ENCODE measurements at regions not wholly inside any gene's neighbourhood (a gene's known extent, or its start where the extent isn't known, plus 50 kb on each side); places are given as distances from the start of the nearest gene placed in this dataset.

GRCh38 chr16:64450177-64450576, 671.7 kb downstream of the CDH11 start:
- DNase-seq, result no peak

GRCh38 chr16:64449506-64449905, 672.4 kb downstream of the CDH11 start:
- DNase-seq, result no peak

- DNase-seq, result no peak
These were observed 676.2 kb downstream of the CDH11 start for GRCh38 chr16:64445649-64446048.

GRCh38 chr16:64445245-64445644, 676.6 kb downstream of the CDH11 start:
- DNase-seq, result no peak

- DNase-seq, result peak; percentile 9 to 19
These were observed 681.4 kb downstream of the CDH11 start for GRCh38 chr16:64440421-64440831.

GRCh38 chr16:64440005-64440404, 681.9 kb downstream of the CDH11 start:
- DNase-seq, result no peak

GRCh38 chr16:64437706-64438324, 684.0 kb downstream of the CDH11 start:
- DNase-seq, result peak; percentile 54 to 55

- DNase-seq, result no peak
These were observed 687.3 kb downstream of the CDH11 start for GRCh38 chr16:64434526-64435069.

GRCh38 chr16:64428463-64429113, 693.3 kb downstream of the CDH11 start:
- DNase-seq, result peak in 1 of 2 experiments; percentile 16

GRCh38 chr16:64426131-64426666, 695.7 kb downstream of the CDH11 start:
- no peak for DNase-seq

GRCh38 chr16:64425381-64425780, 696.5 kb downstream of the CDH11 start:
- no peak for DNase-seq

- DNase-seq, result no peak
These were observed 699.6 kb downstream of the CDH11 start for GRCh38 chr16:64422259-64422658.

- no peak for DNase-seq
These were observed 700.3 kb downstream of the CDH11 start for GRCh38 chr16:64421515-64421914.

- no peak for DNase-seq
These were observed 702.0 kb downstream of the CDH11 start for GRCh38 chr16:64419832-64420231.

GRCh38 chr16:64417711-64418227, 704.1 kb downstream of the CDH11 start:
- no peak for DNase-seq

- no peak for DNase-seq
These were observed 705.5 kb downstream of the CDH11 start for GRCh38 chr16:64416216-64417005.

GRCh38 chr16:64412578-64413280, 709.1 kb downstream of the CDH11 start:
- no peak for DNase-seq

GRCh38 chr16:64410306-64410705, 711.6 kb downstream of the CDH11 start:
- no peak for DNase-seq

- no peak for DNase-seq
These were observed 712.1 kb downstream of the CDH11 start for GRCh38 chr16:64409783-64410210.

- no peak for DNase-seq
These were observed 713.2 kb downstream of the CDH11 start for GRCh38 chr16:64408699-64409098.

GRCh38 chr16:64406770-64407181, 715.1 kb downstream of the CDH11 start:
- no peak for DNase-seq

GRCh38 chr16:64403352-64403751, 718.5 kb downstream of the CDH11 start:
- no peak for DNase-seq
